Naive thymus-derived CD4-positive, alpha-beta T cell (primary cell): ENCODE measurements at regions not wholly inside any gene's neighbourhood (a gene's known extent, or its start where the extent isn't known, plus 50 kb on each side); places are given as distances from the start of the nearest gene placed in this dataset.
A peak's percentile ranks its signal among the peaks of the same experiment; 100 is the strongest.

Experiments
- ATAC-seq: fragments of 150-1000 bp; cut with Tn5 transposase; 2 replicates; pipeline ENCODE4 v1.10.0; 2021; ENCODE audit warnings: mild to moderate bottlenecking, moderate library complexity
- CTCF ChIA-PET: fragments of 350-600 bp; sonication (Branson Sonifier 250); formaldehyde crosslinking; loops from one replicate; lab custom pipeline; 2021; ENCODE audit warnings: antibody characterized with exemption; lab: Charles Lee
- POLR2A ChIA-PET: fragments of 350-600 bp; sonication (Branson Sonifier 250); formaldehyde crosslinking; loops from one replicate; lab custom pipeline; 2021; ENCODE audit warnings: antibody characterized with exemption, inconsistent platforms; lab: Charles Lee
- DNase-seq, 9 donors: peaks; one replicate each; pipeline versions ENCODE4 v3.0.0 to v3.0.0-alpha.2; 2020 to 2022; ENCODE audit warnings: mixed read lengths in 1 of 9
- H3K27ac ChIP-seq: one replicate; pipeline ENCODE4 v1.7.0; 2013; ENCODE audit warnings: mild to moderate bottlenecking, low read depth, low read length, moderate library complexity
- H3K27me3 ChIP-seq, 2 donors: one replicate each; pipeline ENCODE4 v1.7.0; 2013; ENCODE audit warnings: low read length in 2 of 2, mild to moderate bottlenecking in 2 of 2, moderate library complexity in 2 of 2; ENCODE audit not compliant: control insufficient read depth in 2 of 2, insufficient read depth in 2 of 2
- H3K36me3 ChIP-seq, 3 experiments: 1 replicate in 2 of 3; 2 replicates in 1 of 3; pipeline ENCODE4 v1.7.0; 2013; ENCODE audit warnings: low read length in 3 of 3, mild to moderate bottlenecking in 3 of 3, moderate library complexity in 1 of 3; ENCODE audit not compliant: insufficient read depth in 3 of 3, control insufficient read depth in 2 of 3
- H3K4me1 ChIP-seq, 2 donors: one replicate each; pipeline ENCODE4 v1.7.0; 2013; ENCODE audit warnings: low read length in 2 of 2, mild to moderate bottlenecking in 2 of 2, moderate library complexity in 1 of 2; ENCODE audit not compliant: control insufficient read depth in 2 of 2, insufficient read depth in 2 of 2
- H3K4me3 ChIP-seq: 2 replicates; pipeline ENCODE4 v1.7.0; 2013; ENCODE audit warnings: mild to moderate bottlenecking, low read length
- H3K9me3 ChIP-seq, 3 experiments: 1 replicate in 2 of 3; 2 replicates in 1 of 3; pipeline ENCODE4 v1.7.0; 2013; ENCODE audit warnings: low read length in 3 of 3; ENCODE audit not compliant: control insufficient read depth in 2 of 3
- H3K27ac Mint-ChIP-seq, 9 donors: one replicate each; pipeline ENCODE4 v1.8.0; 2020 to 2022; ENCODE audit warnings: mixed read lengths in 9 of 9, mild to moderate bottlenecking in 8 of 9, moderate library complexity in 5 of 9, inconsistent platforms in 2 of 9
- H3K27me3 Mint-ChIP-seq, 5 donors: one replicate each; pipeline ENCODE4 v1.8.0; 2021 to 2022; ENCODE audit warnings: mixed read lengths in 5 of 5, mild to moderate bottlenecking in 1 of 5
- H3K36me3 Mint-ChIP-seq, 5 donors: one replicate each; pipeline ENCODE4 v1.8.0; 2020 to 2022; ENCODE audit warnings: mixed read lengths in 5 of 5, mild to moderate bottlenecking in 3 of 5, inconsistent platforms in 1 of 5
- H3K4me1 Mint-ChIP-seq, 7 donors: one replicate each; pipeline ENCODE4 v1.8.0; 2020 to 2022; ENCODE audit warnings: mixed read lengths in 7 of 7, mild to moderate bottlenecking in 3 of 7, inconsistent platforms in 1 of 7
- H3K4me3 Mint-ChIP-seq, 10 donors: one replicate each; pipeline ENCODE4 v1.8.0; 2020 to 2022; ENCODE audit warnings: mild to moderate bottlenecking in 10 of 10, mixed read lengths in 10 of 10, moderate library complexity in 6 of 10, inconsistent platforms in 2 of 10
- H3K9me3 Mint-ChIP-seq, 11 donors: one replicate each; pipeline ENCODE4 v1.8.0; 2020 to 2022; ENCODE audit warnings: mixed read lengths in 11 of 11, mild to moderate bottlenecking in 4 of 11, inconsistent platforms in 1 of 11, moderate library complexity in 1 of 11
- intact Hi-C, 2 donors: fragments of 100-400 bp; cut with micrococcal nuclease; formaldehyde crosslinking; loops; one replicate each; pipeline ENCODE4 v1.15.1; 2023

DNA sequence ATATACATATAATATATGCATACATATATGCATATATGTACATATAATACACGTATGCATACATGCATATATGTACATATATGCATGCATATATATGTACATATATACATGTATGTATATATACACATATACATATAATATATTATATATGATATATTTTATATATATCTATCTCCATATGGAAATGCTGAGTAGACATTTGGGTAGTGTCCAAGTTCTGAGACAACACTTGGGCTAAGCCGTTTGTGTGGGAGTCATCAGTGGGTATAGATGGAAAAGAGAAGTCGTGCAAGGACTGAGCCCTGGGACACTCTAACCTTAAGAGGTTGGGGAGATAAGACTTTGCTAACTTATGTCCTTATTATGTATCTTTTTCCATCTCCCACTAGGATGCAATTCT, 165.2 kb upstream of the PODXL start:
- Histone ChIP-seq H3K27ac (no peak overlapping the region), H3K9me3 (no peaks in the 10 kb centered on the region), H3K4me3 (no peak overlapping the region), H3K4me1 (no peaks in the 10 kb centered on the region), H3K36me3 (no peaks in the 10 kb centered on the region), H3K27me3 (peaks cover 0 to 3% of the 10 kb centered on the region in 2 donors)
- no peak overlapping the region for H3K4me3 Mint-ChIP-seq
- H3K9me3 Mint-ChIP-seq = peaks cover 0 to 1% (median 0%) of the 10 kb centered on the region in 11 donors
- ChIA-PET CTCF (no interaction called here), POLR2A (no interaction called here)
- peaks cover 3 to 42% (median 34%) of the 10 kb centered on the region in 5 donors for H3K27me3 Mint-ChIP-seq
- H3K27ac Mint-ChIP-seq = no peak overlapping the region
- H3K4me1 Mint-ChIP-seq = peaks cover 0 to 2% (median 0%) of the 10 kb centered on the region in 7 donors
- intact Hi-C loops = no loop called here
- H3K36me3 Mint-ChIP-seq = no peaks in the 10 kb centered on the region
- ATAC-seq (no peak), DNase-seq (no peak)

DNA sequence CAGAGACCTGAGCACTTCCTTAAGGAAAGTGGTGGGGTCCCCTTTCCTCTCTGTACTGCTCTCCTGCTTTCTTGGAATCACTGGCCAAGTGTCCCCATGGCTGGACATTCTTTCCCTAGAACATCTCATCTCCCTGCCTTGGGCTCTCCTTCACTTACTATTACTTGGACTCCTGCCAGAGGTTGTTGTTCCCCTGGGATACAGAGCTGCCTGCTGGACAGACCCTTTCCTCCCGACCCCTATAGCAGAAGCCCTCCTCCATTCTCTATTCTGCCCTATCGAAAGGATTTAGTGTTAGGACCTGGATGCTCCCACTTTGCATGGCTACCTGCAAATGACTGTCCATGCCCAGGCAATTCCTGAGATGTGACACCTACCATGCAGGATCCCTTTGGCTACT, 164.3 kb upstream of the PODXL start:
- intact Hi-C loops = no loop called here
- ChIA-PET POLR2A (no interaction called here), CTCF (no interaction called here)
- Mint-ChIP-seq H3K4me1 (peaks cover 0 to 2% (median 0%) of the 10 kb centered on the region in 7 donors), H3K9me3 (peaks cover 0 to 1% (median 0%) of the 10 kb centered on the region in 11 donors), H3K4me3 (no peak overlapping the region), H3K27ac (no peak overlapping the region), H3K36me3 (no peaks in the 10 kb centered on the region), H3K27me3 (peaks cover 3 to 40% (median 34%) of the 10 kb centered on the region in 5 donors)
- no peaks in the 10 kb centered on the region for H3K4me1 ChIP-seq
- H3K36me3 ChIP-seq = no peaks in the 10 kb centered on the region
- no peaks in the 10 kb centered on the region for H3K9me3 ChIP-seq
- H3K4me3 ChIP-seq = no peak overlapping the region
- no peak for DNase-seq
- no peak for ATAC-seq
- H3K27ac ChIP-seq = no peak overlapping the region
- H3K27me3 ChIP-seq = peaks cover 0 to 3% of the 10 kb centered on the region in 2 donors

DNA sequence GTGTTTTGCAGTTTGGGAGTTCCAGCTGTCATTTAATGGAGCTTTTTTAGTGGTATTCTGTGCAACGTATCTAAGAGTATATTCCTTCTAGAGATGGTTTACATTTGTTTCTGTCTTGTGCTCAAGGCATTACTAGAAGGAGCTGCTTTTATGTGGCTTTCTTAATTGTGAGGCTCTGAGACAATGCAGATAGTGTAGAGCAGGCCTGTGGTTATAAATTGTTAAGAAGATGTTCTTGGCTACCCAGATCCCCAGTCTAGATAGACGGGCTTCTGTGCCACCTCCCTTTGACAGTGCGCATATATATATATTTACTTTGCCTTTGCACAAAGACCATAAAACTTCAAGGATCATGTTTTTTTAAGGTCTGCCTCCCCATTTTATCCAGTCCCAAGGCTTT, 160.8 kb upstream of the PODXL start:
- Mint-ChIP-seq H3K27me3 (peaks cover 0 to 38% (median 32%) of the 10 kb centered on the region in 5 donors), H3K4me1 (peaks cover 0 to 2% (median 0%) of the 10 kb centered on the region in 7 donors), H3K4me3 (no peak overlapping the region), H3K27ac (no peak overlapping the region), H3K36me3 (no peaks in the 10 kb centered on the region), H3K9me3 (peaks cover 0 to 1% (median 0%) of the 10 kb centered on the region in 11 donors)
- Histone ChIP-seq H3K36me3 (no peaks in the 10 kb centered on the region), H3K4me3 (no peak overlapping the region), H3K4me1 (no peaks in the 10 kb centered on the region), H3K27ac (no peak overlapping the region), H3K9me3 (no peaks in the 10 kb centered on the region), H3K27me3 (no peaks in the 10 kb centered on the region)
- ATAC-seq = no peak
- ChIA-PET CTCF (no interaction called here), POLR2A (no interaction called here)
- intact Hi-C loops = no loop called here
- DNase-seq = no peak

DNA sequence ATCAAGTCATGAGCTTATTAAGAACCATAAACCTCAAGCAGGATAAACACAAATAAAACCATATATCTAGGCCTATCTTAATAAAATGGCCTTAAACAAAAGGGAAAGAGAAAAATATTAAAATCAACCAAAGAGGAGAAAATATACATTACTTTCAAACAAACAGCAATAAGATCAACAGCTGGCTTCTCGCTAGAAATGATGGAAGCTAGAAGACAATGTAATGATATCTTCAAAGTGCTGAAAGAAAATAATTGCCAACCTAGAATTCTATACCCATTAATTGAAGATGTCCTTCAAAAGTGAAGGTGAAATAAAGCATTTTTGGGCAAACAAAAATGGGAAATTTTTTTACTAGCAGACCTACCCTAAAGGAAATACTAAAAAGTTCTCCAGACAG, 142.9 kb upstream of the PODXL start:
- POLR2A ChIA-PET = no interaction called here
- Histone ChIP-seq H3K36me3 (no peaks in the 10 kb centered on the region), H3K4me3 (no peak overlapping the region), H3K4me1 (no peaks in the 10 kb centered on the region), H3K27me3 (no peaks in the 10 kb centered on the region), H3K27ac (no peak overlapping the region), H3K9me3 (peaks cover 0 to 5% (median 4%) of the 10 kb centered on the region in 3 experiments)
- H3K36me3 Mint-ChIP-seq = peaks cover 0 to 4% (median 0%) of the 10 kb centered on the region in 5 donors
- intact Hi-C loops = loop anchor here in 1 of 2 donors (10.0 kb wide), 1 partner anchor 885 kb away; no protein-coding TSS in a partner anchor
- H3K27ac Mint-ChIP-seq = no peak overlapping the region
- CTCF ChIA-PET = no interaction called here
- H3K27me3 Mint-ChIP-seq = peaks cover 0 to 17% (median 6%) of the 10 kb centered on the region in 5 donors
- DNase-seq (no peak), ATAC-seq (no peak)
- H3K4me1 Mint-ChIP-seq = no peaks in the 10 kb centered on the region
- H3K4me3 Mint-ChIP-seq = no peak overlapping the region
- peaks cover 0 to 12% (median 7%) of the 10 kb centered on the region in 11 donors for H3K9me3 Mint-ChIP-seq

DNA sequence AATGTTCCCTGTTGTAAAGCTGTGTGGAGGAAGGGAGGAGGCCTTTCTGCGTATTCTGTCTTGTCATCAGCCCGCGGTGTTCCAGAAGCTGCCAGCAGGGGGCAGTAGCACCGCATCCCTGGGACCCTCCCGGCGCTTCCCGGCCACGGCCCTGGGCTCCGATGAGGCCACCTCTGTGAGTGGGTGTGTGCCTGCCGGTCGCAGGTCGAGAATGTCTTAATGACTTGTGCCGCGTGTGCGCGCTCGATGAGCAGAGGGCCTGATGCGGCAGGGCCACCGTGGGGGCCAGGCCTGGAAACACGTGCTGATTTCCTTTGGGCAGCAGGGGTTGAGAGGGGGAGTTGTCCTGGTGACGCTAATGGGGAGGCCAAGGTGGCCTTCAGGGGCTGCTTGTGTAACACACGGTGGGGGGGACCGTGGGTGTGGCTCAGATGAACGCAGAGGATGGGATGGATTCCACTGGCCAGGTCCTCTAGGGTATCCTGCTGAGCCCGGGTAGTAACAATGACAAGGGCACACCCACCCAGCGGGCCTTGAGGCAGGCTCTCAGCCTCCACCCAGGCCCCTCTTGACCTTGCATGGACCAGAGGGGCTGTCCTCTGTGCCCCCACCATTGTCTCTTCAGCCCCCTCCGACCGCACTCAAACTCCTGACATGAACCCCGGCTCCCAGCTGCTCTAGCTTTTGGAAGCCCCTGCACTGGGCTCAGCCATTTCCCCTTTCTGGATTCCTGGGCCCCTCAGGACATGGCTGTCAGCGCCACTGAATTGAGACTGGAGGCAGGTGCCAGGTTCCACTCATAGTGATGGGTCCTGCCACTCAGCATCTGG, 135.9 kb upstream of the PODXL start:
- Mint-ChIP-seq H3K4me3 (no peak overlapping the region), H3K27me3 (peaks cover 6 to 53% (median 33%) of the 10 kb centered on the region in 5 donors), H3K9me3 (no peaks in the 10 kb centered on the region), H3K36me3 (no peaks in the 10 kb centered on the region), H3K27ac (no peak overlapping the region), H3K4me1 (peaks cover 0 to 7% (median 0%) of the 10 kb centered on the region in 7 donors)
- intact Hi-C loops = loop anchor here in 1 of 2 donors (10.0 kb wide), 1 partner anchor 892 kb away; no protein-coding TSS in a partner anchor
- ATAC-seq (no peak), DNase-seq (peak in 1 of 9 donors; percentile 59)
- no peaks in the 10 kb centered on the region for H3K36me3 ChIP-seq
- no peak overlapping the region for H3K4me3 ChIP-seq
- ChIA-PET CTCF (no interaction called here), POLR2A (no interaction called here)
- H3K4me1 ChIP-seq = no peaks in the 10 kb centered on the region
- H3K27me3 ChIP-seq = no peaks in the 10 kb centered on the region
- peaks cover 0 to 5% (median 0%) of the 10 kb centered on the region in 3 experiments for H3K9me3 ChIP-seq
- no peak overlapping the region for H3K27ac ChIP-seq

DNA sequence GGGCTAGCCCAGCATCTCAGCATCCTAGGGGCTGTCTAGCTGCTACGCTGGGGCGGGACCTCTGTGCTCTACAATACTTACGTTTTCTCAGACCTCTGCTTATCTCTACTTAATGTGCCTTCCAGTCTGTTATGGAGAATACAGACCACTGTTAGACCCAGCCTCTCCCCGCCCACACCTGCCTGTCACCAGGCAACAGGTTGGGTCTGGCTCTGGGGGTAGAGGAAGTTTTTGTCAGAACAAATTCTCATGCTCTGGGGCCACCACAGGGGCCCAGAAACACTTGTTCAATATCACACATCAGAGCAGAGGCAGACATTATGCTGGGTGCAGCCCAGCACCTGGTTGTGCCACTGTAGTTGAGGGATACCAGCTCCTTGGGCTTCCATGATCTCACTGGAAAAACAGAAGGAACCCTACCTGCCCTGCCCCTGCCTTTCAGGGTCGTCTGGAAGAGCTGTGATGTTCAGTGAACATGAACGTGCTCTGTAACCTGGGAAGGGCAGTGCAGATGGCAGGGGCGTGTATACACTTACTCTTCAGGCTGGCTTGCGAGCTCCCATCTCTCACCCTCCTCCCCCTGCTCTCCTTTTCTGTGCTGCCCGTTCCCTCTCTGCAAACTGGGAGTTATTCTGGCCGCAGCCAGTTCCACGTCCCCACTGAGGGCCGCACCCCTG, 135.2 kb upstream of the PODXL start:
- intact Hi-C loops = loop anchor here in 1 of 2 donors (10.0 kb wide), 1 partner anchor 893 kb away; no protein-coding TSS in a partner anchor
- H3K36me3 ChIP-seq = no peaks in the 10 kb centered on the region
- H3K9me3 ChIP-seq = no peaks in the 10 kb centered on the region
- no peak overlapping the region for H3K4me3 ChIP-seq
- no peak overlapping the region for H3K27ac ChIP-seq
- no peaks in the 10 kb centered on the region for H3K4me1 ChIP-seq
- Mint-ChIP-seq H3K4me3 (no peak overlapping the region), H3K27me3 (peaks cover 6 to 55% (median 36%) of the 10 kb centered on the region in 5 donors), H3K4me1 (peaks cover 0 to 7% (median 0%) of the 10 kb centered on the region in 7 donors), H3K9me3 (no peaks in the 10 kb centered on the region), H3K36me3 (no peaks in the 10 kb centered on the region), H3K27ac (no peak overlapping the region)
- no peaks in the 10 kb centered on the region for H3K27me3 ChIP-seq
- DNase-seq (no peak), ATAC-seq (no peak)
- ChIA-PET CTCF (interaction anchor here (0.8 kb wide), 1 partner anchor 9 kb away, joined by 3 read pairs; no protein-coding TSS in a partner anchor), POLR2A (no interaction called here)
